ENCODE measurements at regions not wholly inside any gene's neighbourhood (a gene's known extent, or its start where the extent isn't known, plus 50 kb on each side); places are given as distances from the start of the nearest gene placed in this dataset.

DNA sequence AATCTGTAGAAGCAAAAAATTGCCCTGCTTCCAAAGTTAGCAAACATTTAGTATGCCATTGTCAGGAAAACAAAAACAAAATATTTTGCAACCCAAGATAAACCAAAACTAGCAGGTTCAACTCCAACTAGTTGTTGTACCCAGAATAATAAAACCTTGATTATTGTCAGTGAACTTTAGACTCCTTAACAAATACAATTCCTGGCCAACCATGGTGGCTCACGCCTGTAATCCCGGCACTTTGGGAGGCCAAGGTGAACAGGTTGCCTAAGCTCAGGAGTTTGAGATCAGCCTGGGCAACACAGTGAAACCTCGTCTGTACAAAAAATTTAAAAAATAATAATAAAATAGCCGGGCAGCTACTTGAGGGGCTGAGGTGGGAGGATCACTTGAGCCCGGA lies 53.6 kb upstream of the EPCAM start:
- no peak for DNase-seq (ENCODE audit: low read depth in 2 of 2)

DNA sequence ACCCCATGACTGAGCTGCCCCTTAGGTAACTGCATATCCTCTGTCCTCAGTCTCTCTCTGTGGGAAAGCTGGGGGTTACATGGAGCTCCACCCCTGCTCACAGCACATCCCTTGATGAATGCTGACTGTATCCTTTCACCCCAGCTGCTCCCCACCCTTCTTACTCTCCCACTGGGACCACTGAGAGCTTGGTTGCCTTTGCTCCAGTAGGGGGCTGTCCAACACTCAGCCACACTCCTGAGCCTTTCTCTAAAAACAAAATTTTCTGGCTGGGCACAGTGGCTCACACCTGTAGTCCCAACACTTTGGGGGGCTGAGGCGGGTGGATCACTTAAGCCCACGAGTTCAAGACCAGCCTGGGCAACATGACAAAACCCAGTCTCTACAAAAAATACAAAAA lies 55.4 kb upstream of the EPCAM start:
- DNase-seq (ENCODE audit: low read depth in 2 of 2) = no peak

DNA sequence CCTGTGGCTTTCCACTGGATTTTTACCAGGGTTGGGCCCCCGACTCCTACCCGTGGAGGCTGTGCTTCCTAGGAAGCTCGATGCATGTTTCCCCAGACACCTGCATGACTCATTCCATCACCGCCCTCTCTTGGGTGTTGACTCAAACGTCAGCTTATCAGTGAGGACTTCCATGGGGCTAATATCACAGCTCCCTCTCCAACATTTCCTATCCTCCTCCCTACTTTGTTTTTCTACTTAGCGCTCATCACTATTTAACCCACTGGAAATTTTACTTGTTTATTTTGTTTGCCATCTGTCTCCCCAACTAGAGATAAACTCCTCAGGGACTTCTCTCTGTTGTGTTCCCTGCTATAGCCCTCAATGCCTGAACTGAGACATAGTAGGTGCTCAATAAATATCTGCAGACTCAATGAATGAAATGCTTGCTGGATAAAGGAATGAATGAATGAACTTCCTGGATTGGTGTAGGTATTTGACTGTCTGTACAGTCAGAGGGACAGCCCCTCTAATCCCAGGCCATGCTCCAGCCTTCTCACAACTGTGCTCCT lies 55.9 kb upstream of the EPCAM start:
- DNase-seq (ENCODE audit: low read depth in 2 of 2) = no peak

DNA sequence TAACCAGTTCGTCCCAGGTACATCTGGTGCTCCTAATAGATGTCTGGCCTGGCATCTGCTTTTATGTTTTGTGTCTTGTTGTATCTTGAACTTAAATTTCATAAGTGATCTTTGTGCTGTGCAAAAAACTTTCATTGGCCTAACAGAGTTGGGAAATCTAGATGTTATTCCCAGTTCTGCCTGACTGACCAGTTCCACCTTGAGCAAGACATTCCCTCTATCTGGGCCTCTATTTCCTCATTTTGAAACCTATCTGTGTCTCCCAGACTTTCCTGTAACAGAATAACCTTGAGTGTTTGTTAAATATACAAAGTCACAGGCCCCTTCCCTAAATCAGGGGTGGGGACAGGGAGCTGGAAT lies 56.6 kb upstream of the EPCAM start:
- no peak for DNase-seq (ENCODE audit: low read depth in 2 of 2)

DNA sequence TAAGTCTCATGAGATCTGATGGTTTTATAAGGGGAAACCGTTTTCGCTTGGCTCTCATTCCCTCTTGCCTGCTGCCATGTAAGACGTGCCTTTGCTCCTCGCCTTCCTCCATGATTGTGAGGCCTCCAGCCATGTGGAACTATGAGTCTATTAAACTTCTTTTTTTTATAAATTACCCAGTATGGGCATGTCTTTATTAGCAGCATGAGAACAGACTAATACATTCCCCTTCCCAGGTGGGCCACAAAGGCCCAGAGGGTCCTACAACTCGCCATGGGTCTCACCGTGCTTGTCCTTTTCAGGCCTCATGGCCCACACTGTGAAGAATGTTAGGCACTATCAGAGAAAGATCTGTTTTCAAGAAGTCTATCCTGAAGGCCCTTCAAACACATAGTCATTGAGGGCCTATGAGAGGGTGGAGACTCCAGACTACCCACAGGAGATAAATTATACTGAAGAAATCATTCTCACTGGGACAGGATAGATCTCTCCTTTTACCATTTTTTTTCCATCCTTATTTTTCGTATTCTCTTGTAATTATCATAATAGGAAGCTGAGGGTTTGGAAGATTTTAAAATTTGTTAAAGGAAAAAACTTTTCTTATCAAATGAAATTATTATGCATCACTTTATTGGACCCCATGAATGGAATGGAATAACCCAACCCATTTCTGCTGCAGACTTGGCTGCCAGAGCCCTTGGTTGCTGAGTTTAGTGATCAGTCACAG lies 57.2 kb upstream of the EPCAM start:
- no peak for DNase-seq (ENCODE audit: low read depth in 2 of 2)

DNA sequence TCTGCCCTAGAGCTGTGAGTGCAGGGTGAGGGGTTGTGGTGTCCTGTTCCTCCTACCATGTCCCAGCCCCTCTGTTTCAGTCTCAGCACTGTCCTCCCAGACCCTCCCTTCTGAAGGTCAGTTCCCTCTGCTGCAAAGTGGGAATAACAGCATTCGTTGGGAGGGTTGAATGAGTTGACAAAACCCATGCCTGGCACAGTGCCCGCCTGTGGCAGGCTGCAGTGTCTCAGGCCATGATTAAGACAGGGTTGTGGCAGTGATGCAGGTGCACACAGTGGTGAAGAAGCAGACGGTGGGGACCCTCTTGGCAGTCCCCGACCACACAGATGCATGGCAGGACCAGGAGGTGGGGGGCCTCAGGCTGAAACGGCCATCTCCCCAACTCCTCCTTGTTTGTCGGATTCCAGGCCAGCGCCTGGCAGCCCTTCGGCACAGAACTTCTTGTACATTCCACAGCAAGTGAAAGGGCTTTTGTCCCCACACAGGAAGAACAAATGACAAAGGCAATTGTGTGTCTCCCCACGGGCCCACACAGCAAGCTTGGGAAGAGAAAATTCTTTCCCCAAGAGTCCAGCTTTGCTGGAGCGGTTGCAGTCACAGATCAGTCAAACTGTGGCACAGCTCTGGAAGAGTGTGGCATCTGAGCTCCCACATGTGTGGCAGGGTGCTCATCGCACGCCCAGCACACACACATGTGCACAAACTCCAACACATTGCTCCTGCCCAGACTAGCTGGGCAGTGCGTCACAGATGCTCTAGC lies 58.1 kb upstream of the EPCAM start:
- DNase-seq (ENCODE audit: low read depth in 2 of 2) = no peak

DNA sequence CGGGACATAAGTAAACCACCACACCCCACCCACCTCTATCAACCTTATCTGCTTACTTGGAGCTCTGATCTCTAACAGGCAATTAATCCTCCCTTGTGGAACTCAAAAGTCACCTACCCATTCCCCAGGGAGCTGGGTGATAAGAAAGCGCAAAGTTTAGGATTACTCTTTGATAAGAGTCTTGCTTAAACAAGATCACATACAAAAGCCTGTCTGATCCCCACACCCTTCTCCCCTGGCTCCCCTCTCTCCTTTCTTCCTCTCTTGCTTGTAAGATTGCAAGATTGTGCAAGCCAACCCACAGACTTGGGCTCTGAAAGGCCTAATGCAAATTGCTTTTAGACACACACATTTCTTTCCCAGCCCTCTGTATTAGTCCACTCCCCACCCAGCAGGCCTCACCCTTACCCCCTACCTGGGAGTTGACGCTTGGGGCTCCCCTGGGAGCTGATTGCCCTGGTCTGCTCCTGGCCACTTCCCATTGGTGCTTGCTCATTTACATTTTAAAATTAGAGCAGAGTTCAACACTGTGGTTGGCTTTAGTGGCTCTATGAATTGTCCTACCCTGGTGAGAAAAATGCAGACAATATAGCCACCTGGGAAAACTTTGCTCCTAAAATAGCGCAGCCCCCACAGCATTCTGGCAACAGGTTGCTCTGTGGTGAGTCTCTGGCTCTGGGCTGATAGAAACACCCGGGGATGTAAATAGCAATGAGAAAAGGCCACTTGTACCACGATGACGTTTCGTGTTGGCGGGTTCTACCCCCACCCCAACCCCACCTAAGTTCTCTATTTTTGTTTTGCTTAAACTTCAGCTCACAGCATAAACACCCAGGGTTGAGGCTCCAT lies 58.9 kb upstream of the EPCAM start:
- DNase-seq (ENCODE audit: low read depth in 2 of 2) = no peak

DNA sequence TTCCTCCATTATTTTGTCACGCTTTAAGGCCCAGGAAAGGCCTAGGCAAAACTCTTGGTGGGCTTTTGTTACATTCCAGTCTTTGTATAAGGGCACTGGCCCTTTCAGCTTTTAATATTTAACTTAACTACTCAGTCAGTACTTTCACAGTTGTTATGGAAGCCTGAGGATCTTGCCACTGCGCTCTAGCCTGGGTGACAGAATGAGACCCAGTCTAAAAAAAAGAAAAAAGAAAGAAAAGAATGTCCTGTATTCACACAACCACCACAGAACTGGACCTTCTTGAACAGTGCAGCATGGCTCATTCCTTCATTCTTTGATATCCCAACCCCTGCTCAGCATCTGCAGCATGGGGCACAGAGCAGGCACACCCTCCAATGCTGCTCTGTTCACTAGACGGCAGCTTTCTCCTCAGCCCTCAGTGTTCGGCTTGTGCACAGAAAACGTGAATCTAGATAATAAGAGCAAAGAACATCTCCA lies 59.6 kb upstream of the EPCAM start:
- DNase-seq (ENCODE audit: low read depth in 2 of 2) = no peak

DNA sequence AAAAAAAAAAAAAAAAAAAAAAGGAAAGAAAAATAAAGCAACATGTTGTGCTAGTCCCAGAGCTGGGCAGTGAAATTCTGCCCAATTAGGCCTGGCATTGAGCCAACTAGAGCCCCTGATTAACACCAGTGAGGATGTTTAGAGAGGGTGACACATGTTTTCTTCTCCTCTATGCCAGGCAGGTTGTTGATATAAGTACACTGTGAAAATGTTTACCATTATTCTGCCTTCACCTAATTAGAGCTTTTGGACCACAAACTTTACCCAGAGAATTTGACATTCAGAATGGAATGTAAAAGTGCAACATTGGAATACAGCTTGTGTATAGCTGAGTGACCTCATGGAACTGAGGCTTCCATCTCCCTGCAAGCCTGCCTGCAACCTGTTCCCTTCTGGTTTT lies 62.0 kb upstream of the EPCAM start:
- no peak for DNase-seq (ENCODE audit: low read depth in 2 of 2)

DNA sequence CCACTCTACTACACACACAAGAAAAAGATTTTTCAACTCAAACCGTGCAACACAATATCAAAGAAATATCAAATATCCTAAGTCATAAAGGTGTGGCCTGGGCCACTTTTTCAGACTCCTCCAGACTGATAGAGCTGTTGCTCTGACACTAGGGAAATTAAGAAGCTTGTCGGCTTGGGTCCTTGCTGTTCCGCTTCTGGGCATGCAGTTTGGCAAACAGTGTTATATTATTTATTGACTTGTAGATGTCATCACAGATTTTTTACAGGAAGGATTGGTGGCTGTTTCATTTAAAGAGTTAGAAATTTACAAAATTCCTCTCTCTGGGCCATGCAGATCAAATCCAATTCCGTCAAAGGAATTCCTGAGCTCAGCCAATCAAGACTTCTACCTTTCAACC lies 64.5 kb upstream of the EPCAM start:
- DNase-seq (ENCODE audit: low read depth in 2 of 2) = no peak

DNA sequence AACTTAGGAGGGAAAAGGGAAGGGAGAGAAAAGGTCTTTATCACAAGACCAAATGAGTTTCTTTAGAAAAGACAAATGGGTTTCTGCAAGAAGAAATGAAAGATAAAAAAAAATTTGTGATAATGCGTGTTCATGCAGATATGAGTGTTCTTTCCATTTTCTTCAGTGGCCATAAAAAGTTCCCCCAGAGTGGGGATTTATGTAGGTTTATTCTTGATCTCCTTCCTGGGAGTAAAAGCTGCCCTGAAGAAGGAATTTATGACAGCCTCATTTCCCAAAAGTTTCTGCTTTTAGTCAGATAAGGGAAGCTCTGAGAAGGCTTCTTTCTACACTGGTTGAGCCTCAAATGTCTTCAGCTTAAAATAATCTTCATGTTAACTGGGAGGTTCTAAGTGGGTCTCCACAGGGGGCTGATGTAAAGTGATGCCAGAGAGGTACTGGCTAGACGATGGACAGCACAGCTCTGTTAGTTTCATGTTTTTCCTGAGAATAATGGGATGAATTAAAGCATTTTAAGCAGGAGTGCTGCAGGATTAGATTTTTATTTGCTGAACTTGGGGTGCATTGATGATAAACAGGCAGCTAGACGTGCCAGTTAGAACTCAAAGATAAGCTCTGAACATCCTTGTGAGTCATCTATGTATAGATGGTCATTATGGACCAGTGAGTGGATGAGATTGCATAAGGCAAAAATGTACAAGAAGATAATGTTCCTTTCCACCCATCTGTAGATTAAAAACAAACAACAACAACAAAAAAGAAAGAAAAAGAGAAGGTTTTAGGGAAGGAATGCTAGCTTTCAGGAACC lies 65.6 kb upstream of the EPCAM start:
- DNase-seq (ENCODE audit: low read depth in 2 of 2) = no peak

DNA sequence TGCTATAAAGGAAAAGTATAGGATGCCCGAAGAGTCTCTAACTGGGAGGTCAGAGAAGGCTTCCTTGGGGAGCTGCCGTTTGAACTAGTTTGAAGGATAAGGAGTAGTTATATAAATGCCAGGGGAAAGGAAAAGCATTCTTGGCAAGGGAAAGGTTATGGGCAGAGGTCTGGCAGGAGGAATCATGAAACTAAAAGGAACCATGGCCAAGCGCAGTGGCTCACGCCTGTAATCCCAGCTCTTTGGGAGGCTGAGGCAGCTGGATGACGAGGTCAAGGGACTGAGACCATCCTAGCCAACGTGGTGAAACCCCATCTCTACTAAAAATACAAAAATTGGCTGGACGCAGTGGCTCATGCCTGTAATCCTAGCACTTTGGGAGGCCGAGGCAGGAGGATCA lies 66.8 kb upstream of the EPCAM start:
- DNase-seq (ENCODE audit: low read depth in 2 of 2) = no peak

DNA sequence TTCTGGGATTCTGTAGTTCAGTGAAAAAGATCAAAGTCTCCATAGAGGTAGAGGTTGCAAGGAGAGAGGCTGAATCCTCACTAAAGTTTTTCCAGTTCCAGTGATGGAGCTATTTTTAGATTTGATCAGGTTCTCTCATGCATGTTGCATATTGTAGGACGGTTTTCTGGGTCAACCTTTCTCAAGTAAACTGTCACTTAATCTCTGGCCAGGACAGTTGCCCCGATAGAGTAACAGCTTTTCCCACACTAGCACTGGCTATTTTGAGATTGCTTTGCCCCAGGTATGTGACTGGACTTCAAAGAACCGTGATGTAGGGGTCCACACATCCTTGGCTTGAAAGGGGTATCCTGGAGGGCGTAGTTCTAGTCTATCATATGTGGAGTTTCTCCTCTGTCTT lies 67.4 kb upstream of the EPCAM start:
- DNase-seq (ENCODE audit: low read depth in 2 of 2) = no peak

DNA sequence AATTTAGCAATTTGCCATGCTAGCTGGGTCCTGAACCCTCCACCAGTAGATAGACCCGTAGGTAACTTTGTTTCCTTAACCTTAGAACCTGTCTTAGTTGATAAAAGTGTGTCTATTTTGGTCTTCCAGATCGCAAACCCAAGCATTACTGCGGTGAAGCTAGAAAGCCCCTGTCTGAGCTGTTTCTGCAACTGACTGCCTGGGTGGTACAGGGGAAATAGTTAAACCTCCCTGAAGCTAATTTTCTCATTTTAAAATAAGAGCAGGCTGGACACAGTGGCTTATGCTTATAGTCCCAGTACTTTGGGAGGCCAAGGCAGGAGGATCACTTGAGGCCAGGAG lies 67.9 kb upstream of the EPCAM start:
- DNase-seq (ENCODE audit: low read depth in 2 of 2) = no peak

DNA sequence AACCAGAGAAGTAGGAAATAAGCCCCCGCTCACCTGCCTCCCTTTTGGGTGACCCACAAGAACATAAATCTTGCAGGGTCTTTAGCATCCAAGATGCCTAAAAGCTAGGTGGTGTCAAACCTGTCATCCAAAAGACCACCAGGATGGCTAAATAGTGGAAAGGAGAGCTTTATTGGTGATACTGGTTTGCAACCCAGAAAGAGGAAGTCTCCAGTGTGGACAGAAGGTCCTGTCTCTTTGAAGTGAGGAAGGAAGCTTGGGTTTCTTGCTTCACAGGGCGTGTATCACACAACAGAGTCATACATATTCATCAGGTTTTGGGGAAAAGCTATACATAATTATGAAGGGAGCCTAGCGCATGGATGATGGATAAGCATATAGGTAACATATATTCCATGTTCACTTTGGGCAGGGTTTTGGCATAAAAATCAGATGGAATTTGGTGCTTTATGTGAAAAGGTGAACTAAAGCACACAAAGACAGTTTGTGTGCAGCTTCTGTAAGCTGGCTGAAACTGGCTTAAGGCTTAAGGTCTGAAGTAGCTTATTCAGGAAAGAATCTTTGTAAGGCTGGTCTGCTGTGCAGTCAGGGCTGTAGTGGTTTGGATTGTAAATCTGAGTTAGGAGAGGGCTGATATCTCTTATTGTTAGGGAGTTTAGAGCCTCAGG lies 68.4 kb upstream of the EPCAM start:
- DNase-seq (ENCODE audit: low read depth in 2 of 2) = no peak

DNA sequence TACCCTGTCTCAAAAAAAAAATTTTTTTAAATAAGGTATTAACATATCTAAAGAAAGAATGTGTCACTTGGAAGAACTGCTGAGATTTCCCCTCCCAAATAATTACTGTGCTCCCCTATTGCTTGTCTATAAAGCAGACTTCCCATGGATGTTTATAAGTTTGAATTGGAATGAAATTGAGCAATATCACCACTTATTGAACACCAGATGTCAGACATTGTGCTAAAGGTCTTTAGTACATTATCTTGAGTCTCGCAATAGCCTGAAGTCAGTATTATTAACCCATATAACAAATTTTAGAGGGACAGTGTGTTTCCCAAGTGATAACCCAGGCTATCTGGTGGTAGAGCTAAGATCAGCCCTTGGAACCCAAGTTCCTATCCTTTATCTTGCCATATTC lies 69.0 kb upstream of the EPCAM start:
- no peak for DNase-seq (ENCODE audit: low read depth in 2 of 2)

DNA sequence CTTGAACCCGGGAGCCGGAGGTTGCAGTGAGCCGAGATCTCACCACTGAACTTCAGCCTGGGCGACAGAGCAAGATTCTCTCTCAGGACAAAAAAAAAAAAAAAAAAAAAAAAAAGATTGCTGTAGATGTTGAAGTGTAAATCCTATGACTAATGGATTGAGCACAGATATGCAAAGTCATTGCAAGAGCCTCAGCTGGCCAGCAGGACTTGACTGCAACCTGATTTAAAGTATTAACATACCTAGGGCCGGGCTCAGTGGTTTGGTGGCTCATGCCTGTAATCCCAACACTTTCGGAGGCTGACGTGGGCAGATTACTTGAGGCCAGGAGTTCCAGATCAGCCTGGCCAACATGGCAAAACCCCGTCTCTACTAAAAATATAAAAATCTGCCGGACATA lies 69.6 kb upstream of the EPCAM start:
- DNase-seq (ENCODE audit: low read depth in 2 of 2) = no peak

DNA sequence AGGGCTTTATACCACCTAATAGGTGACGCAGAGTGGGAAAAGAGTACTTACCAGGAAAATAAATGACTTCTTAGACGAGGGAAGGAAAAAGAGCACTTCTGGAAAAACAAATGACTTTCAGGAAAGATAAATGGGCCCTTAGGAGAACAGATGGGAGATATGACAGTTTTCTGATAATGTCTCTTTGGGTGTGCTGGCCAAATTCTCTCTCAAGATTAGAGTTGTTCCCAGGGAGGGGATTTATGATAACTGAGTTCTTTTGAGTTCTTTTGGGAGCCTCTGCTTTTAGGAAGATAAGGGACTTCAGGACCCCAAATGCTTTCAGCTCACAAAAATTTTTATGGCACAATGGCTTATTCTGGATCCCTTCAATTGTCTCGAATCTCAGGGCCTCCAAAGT lies 70.3 kb upstream of the EPCAM start:
- DNase-seq (ENCODE audit: low read depth in 2 of 2) = no peak

DNA sequence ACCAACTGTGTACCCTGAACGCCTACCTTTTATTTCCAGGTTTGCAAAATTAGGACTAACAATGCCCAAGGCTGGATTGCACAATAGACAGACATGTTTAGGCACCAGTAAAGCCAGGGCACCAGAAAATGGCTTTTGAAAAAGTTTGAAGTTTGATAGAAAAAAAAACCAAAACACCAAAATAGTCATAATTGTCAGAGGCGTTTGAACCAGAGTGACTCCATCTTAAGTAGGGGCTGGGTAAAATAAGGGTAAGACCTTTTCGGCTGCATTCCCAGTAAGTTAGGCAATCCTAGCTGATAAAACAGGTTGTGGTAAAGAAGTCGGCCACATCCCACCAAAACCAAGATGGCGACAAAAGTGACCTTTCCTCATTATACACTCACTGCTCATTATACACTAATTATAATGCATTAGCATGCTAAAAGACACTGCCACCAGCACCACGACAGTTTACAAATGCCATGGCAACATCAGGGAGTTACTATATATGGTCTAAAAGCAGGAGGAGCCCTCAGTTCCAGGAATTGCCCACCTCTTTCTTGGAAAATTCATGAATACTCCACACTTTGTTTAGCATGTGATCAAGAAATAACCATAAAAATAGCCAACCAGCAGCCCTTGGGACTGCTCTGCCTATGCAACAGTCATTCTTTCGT lies 71.2 kb upstream of the EPCAM start:
- DNase-seq (ENCODE audit: low read depth in 2 of 2) = no peak

DNA sequence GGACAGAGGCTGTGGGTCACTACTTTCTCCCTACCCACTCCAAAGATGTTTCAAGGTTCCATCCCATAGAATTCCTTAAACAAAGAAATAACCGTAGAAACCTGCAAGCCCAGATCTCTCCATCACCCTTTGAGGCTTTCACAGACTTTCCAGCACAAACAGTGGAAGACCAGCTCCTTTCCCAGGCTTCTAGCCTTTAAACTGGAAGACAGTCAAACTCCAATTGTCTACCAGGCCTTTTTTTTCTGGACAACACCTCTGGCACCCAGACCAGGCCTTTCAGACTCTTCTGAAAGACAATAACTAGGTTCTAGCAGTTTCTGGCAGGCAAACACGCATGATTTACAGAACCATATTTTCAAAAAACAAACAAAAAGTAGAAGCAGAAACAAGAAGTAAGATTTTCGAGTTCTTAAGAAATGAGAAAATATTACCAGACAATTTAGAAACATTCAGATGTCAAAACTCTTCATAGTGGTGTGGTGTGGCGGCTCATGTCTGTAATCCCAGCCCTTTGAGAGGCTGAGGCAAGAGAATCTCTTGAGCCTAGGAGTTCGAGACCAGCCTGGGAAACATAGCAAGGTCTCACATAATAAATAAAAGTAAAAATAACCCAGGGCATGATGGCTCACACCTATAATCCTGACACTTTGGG lies 73.0 kb upstream of the EPCAM start:
- no peak for DNase-seq (ENCODE audit: low read depth in 2 of 2)

Measured in stimulated activated CD8-positive, alpha-beta memory T cell treated with anti-CD3 and anti-CD28 coated beads, Interleukin-15, amount 100 ng/mL, for 48 hours (primary cell).